AG04450 (cell line): ENCODE measurements at regions not wholly inside any gene's neighbourhood (a gene's known extent, or its start where the extent isn't known, plus 50 kb on each side); places are given as distances from the start of the nearest gene placed in this dataset.

Experiments
- CTCF ChIA-PET: fragments of 300-600, 350-600 bp; formaldehyde crosslinking; extraction: SDS; loops from one replicate; lab custom pipeline; 2022; ENCODE audit warnings: antibody characterized with exemption, inconsistent platforms; lab: Charles Lee
- POLR2A ChIA-PET: fragments of 350-600 bp; formaldehyde crosslinking; extraction: SDS; loops from one replicate; lab custom pipeline; 2021; ENCODE audit warnings: antibody characterized with exemption, inconsistent platforms; lab: Yijun Ruan, JAX
- DNase-seq: peaks from one replicate; pipeline ENCODE4 v3.0.0-alpha.2; 2011; ENCODE audit warnings: low read depth, low spot score
- H3K27ac ChIP-seq: one replicate; pipeline ENCODE4 v1.5.1; 2012; ENCODE audit warnings: low read depth, low read length, control low read depth
- H3K27me3 ChIP-seq: one replicate; pipeline ENCODE4 v1.6.0; 2012; ENCODE audit warnings: low read length; ENCODE audit not compliant: control insufficient read depth, insufficient read depth
- H3K4me3 ChIP-seq: 2 replicates; pipeline ENCODE4 v1.5.1; 2011; ENCODE audit warnings: mild to moderate bottlenecking, low read depth, low read length, control low read depth
- H3K9me3 ChIP-seq: 2 replicates; pipeline ENCODE4 v1.5.1; 2012; ENCODE audit warnings: low read length; ENCODE audit not compliant: control insufficient read depth, insufficient read depth
- CTCF ChIP-seq: IDR thresholded peaks from 2 replicates; pipeline ENCODE4 v1.5.1; 2011; ENCODE audit warnings: low read depth, low read length, control low read depth, inconsistent platforms

GRCh38 chr5:73274881-73275663 lies 102.1 kb downstream of the TMEM174 start:
- Histone ChIP-seq H3K27me3 (no peaks in the 10 kb centered on the region), H3K4me3 (no peak overlapping the region), H3K27ac (no peak overlapping the region), H3K9me3 (no peaks in the 10 kb centered on the region)
- ChIA-PET CTCF (interaction anchor here (0.6 to 1.7 kb wide), 3 partner anchors 47 to 168 kb away, joined by 3 to 4 read pairs (median 4); no protein-coding TSS in a partner anchor), POLR2A (interaction anchor here (1.3 kb wide), 1 partner anchor 24 kb away, joined by 3 read pairs; no protein-coding TSS in a partner anchor)
- TF ChIP-seq CTCF: no peak
- DNase-seq: no peak

GRCh38 chr5:73274121-73274520 lies 101.1 kb downstream of the TMEM174 start:
- Histone ChIP-seq H3K27ac (no peak overlapping the region), H3K27me3 (no peaks in the 10 kb centered on the region), H3K4me3 (no peak overlapping the region), H3K9me3 (no peaks in the 10 kb centered on the region)
- CTCF ChIA-PET: no interaction called here
- no peak for DNase-seq
- TF ChIP-seq CTCF: no peak
- POLR2A ChIA-PET: interaction anchor here (0.9 to 1.3 kb wide), 2 partner anchors 25 to 174 kb away, joined by 3 read pairs; partner anchors contain the start of gene FOXD1

GRCh38 chr5:73273379-73274050 lies 100.5 kb downstream of the TMEM174 start:
- Histone ChIP-seq H3K4me3 (no peak overlapping the region), H3K27me3 (no peaks in the 10 kb centered on the region), H3K9me3 (no peaks in the 10 kb centered on the region), H3K27ac (no peak overlapping the region)
- POLR2A ChIA-PET: interaction anchor here (0.9 kb wide), 1 partner anchor 175 kb away, joined by 3 read pairs; the partner anchor contains the start of gene FOXD1
- TF ChIP-seq CTCF: no peak
- DNase-seq: no peak
- CTCF ChIA-PET: interaction anchor here (0.6 to 2.0 kb wide), 2 partner anchors 44 to 57 kb away, joined by 4 to 6 read pairs; no protein-coding TSS in a partner anchor

- ChIA-PET POLR2A (no interaction called here), CTCF (interaction anchor here (2.0 kb wide), 1 partner anchor 56 kb away, joined by 6 read pairs; no protein-coding TSS in a partner anchor)
- H3K27me3 ChIP-seq: no peaks in the 10 kb centered on the region
- no peaks in the 10 kb centered on the region for H3K9me3 ChIP-seq
- no peak for DNase-seq
- no peak for TF ChIP-seq CTCF
- H3K27ac ChIP-seq: no peak overlapping the region
- no peak overlapping the region for H3K4me3 ChIP-seq
These were observed 99.4 kb downstream of the TMEM174 start for GRCh38 chr5:73272351-73272750.
